ENCODE measurements at regions not wholly inside any gene's neighbourhood (a gene's known extent, or its start where the extent isn't known, plus 50 kb on each side); places are given as distances from the start of the nearest gene placed in this dataset.
"Not testable (repeated sequence)": the region's sequence is repeated elsewhere in the genome, so short reads cannot be mapped to it uniquely, and the experiment has no call there.

DNA sequence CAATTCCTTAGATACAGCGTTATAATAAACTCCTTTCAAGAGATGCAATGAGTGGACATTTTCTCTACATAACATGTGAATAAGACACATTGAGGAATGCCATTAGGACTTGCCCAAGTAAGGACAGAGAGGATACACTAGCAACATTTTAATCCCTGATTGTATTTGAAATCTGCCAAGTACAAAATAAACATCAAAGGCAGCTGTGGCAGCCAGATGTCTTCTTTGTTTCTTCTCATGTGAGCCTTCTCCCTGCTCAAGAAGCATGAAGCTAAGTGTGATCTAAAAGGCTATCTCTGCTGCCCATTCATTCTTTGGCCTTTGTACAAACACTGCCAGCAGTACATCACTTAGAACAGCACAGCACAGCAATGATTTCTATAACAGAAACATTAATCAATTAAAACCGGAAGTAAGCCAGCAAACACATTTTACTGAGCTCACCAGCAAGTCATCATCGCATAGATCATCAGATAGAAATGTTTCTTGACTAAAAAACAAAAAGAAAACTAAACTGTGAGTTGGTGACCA is 364.0 kb downstream of the CNTN6 start:
- DNase-seq, result no peak
- intact Hi-C loops (cut with DNase I), result no loop called here
- Histone ChIP-seq H3K4me3 (no peak overlapping the region), H3K27ac (no peak overlapping the region), H3K36me3 (no peaks in the 10 kb centered on the region), H3K27me3 (no peaks in the 10 kb centered on the region), H3K4me1 (no peaks in the 10 kb centered on the region), H3K9me3 (no peaks in the 10 kb centered on the region)
- ATAC-seq, result no peak
- 26% methylated on average over 3 of the region's 3 CpGs for WGBS (ENCODE audit: insufficient coverage, low coverage, low lambda C conversion rate, missing lambda C conversion rate)
- no peak for TF ChIP-seq POLR2A (IDR thresholded peaks at IDR 0.05)
- TF ChIP-seq, protein P1, sequence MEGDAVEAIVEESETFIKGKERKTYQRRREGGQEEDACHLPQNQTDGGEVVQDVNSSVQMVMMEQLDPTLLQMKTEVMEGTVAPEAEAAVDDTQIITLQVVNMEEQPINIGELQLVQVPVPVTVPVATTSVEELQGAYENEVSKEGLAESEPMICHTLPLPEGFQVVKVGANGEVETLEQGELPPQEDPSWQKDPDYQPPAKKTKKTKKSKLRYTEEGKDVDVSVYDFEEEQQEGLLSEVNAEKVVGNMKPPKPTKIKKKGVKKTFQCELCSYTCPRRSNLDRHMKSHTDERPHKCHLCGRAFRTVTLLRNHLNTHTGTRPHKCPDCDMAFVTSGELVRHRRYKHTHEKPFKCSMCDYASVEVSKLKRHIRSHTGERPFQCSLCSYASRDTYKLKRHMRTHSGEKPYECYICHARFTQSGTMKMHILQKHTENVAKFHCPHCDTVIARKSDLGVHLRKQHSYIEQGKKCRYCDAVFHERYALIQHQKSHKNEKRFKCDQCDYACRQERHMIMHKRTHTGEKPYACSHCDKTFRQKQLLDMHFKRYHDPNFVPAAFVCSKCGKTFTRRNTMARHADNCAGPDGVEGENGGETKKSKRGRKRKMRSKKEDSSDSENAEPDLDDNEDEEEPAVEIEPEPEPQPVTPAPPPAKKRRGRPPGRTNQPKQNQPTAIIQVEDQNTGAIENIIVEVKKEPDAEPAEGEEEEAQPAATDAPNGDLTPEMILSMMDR (IDR thresholded peaks at IDR 0.05), result no peak

- no peak for ATAC-seq
These were observed 369.5 kb downstream of the CNTN6 start for GRCh38 chr3:1462371-1462770.

DNA sequence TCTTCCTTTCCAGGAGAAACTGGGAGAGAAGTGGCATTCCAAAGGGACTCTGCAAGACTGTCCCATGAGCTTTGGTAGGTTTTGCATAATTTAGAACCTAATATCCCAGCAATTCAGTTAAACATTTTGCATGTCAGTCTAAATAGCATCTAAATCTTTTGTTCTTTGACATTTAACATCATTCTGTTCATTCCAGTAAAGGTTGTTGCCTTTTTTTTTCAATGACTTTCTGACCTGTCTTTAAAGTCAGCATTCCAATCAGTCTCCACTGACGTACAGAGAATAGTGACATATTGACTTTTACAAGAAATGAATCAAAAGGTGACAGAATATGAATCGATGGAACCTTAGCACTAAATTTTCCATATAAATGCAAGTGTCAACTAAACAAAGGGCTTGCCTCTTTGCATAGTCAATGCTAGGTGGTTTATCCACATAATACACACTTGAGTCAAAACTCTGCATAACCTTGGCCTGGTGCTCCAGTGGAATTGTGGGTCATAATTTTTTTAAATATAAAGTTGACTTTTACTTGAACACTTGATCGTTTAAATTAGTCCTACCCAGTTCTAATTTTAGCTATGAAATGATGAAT is 370.1 kb downstream of the CNTN6 start:
- intact Hi-C loops (cut with DNase I), result no loop called here
- WGBS (ENCODE audit: insufficient coverage, low coverage, low lambda C conversion rate, missing lambda C conversion rate), result 42% methylated on average over 3 of the region's 3 CpGs
- H3K9me3 ChIP-seq, result no peaks in the 10 kb centered on the region
- H3K27ac ChIP-seq, result no peak overlapping the region
- no peaks in the 10 kb centered on the region for H3K36me3 ChIP-seq
- no peak for TF ChIP-seq POLR2A (IDR thresholded peaks at IDR 0.05)
- TF ChIP-seq, protein P1 (IDR thresholded peaks at IDR 0.05), result no peak
- no peaks in the 10 kb centered on the region for H3K4me1 ChIP-seq
- H3K27me3 ChIP-seq, result no peaks in the 10 kb centered on the region
- H3K4me3 ChIP-seq, result no peak overlapping the region
- no peak for ATAC-seq
- no peak for DNase-seq

More at GRCh38 chr3:1462371-1462770, 369.5 kb downstream of the CNTN6 start:
- Histone ChIP-seq H3K4me1 (no peaks in the 10 kb centered on the region), H3K4me3 (no peak overlapping the region), H3K27ac (no peak overlapping the region), H3K36me3 (no peaks in the 10 kb centered on the region), H3K9me3 (no peaks in the 10 kb centered on the region), H3K27me3 (no peaks in the 10 kb centered on the region)
- DNase-seq, result no peak
- intact Hi-C loops (cut with DNase I), result no loop called here
- 31% methylated on average over 2 of the region's 2 CpGs for WGBS (ENCODE audit: insufficient coverage, low coverage, low lambda C conversion rate, missing lambda C conversion rate)
- TF ChIP-seq POLR2A (IDR thresholded peaks at IDR 0.05), result no peak

DNA sequence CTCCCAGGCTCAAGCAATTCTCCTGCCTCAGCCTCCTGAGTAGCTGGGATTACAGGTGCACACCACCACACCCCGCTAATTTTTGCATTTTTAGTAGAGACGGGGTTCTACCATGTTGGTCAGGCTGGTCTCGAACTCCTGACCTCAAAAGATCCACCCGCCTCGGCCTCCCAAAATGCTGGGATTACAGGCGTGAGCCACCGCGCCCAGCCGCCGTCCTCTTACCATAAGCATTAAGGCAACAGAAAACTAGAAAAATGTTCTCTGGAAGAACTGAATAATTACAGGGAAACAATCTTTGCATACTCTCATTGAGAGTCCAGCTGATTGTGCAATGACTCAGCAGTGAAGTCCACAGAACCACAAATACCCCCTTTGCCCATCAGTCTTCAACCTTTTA is 372.3 kb downstream of the CNTN6 start:
- ATAC-seq; intact Hi-C loops (cut with DNase I); H3K27ac ChIP-seq; H3K4me3 ChIP-seq; H3K4me1 ChIP-seq; H3K27me3 ChIP-seq; H3K9me3 ChIP-seq; DNase-seq; H3K36me3 ChIP-seq: not testable (repeated sequence)
- 74% methylated on average over 10 of the region's 10 CpGs for WGBS (ENCODE audit: insufficient coverage, low coverage, low lambda C conversion rate, missing lambda C conversion rate)

DNA sequence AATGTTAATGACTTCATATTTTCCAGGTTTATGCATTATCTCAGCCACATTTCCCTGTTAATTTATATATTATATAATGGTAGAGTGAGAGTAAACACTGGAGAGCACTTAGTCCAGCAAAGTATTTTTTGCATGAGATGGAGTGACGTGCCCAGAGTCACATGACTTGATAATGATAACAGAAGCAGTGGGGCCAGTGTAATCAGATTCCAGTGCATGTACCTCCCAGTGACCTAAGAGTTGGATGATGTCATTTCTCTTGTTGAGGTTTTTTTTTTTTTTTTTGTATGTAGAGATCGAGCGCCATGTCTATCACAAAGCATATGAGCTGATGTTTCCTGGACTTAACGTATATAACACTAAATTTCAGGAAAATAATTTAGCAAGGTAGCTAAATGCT is 375.3 kb downstream of the CNTN6 start:
- TF ChIP-seq, protein P1 (IDR thresholded peaks at IDR 0.05), result no peak
- no peak for TF ChIP-seq POLR2A (IDR thresholded peaks at IDR 0.05)
- no peak for ATAC-seq
- no peaks in the 10 kb centered on the region for H3K9me3 ChIP-seq
- no peak for DNase-seq
- no peaks in the 10 kb centered on the region for H3K4me1 ChIP-seq
- WGBS (ENCODE audit: insufficient coverage, low coverage, low lambda C conversion rate, missing lambda C conversion rate), result 60% methylated on average over 4 of the region's 4 CpGs
- intact Hi-C loops (cut with DNase I), result no loop called here
- H3K27me3 ChIP-seq, result no peaks in the 10 kb centered on the region
- no peak overlapping the region for H3K27ac ChIP-seq
- no peaks in the 10 kb centered on the region for H3K36me3 ChIP-seq
- no peak overlapping the region for H3K4me3 ChIP-seq

Measured in right lobe of liver (tissue), 6 donors.